H54 (cell line): ENCODE measurements at regions not wholly inside any gene's neighbourhood (a gene's known extent, or its start where the extent isn't known, plus 50 kb on each side); places are given as distances from the start of the nearest gene placed in this dataset.

Experiments used
- DNase-seq: peaks from one replicate; pipeline ENCODE4 v3.0.0; 2011; ENCODE audit warnings: low spot score, mixed read lengths; ENCODE audit not compliant: insufficient read length
- FAIRE-seq: peaks from 3 replicates; lab custom pipeline; 2011; peaks lifted over from hg19 to GRCh38; lab: Jason Lieb, UNC
- POLR2A ChIP-seq: IDR thresholded peaks from 2 replicates; pipeline ENCODE4 v1.6.1; 2011; ENCODE audit warnings: low read depth, mild to moderate bottlenecking, low read length

DNA sequence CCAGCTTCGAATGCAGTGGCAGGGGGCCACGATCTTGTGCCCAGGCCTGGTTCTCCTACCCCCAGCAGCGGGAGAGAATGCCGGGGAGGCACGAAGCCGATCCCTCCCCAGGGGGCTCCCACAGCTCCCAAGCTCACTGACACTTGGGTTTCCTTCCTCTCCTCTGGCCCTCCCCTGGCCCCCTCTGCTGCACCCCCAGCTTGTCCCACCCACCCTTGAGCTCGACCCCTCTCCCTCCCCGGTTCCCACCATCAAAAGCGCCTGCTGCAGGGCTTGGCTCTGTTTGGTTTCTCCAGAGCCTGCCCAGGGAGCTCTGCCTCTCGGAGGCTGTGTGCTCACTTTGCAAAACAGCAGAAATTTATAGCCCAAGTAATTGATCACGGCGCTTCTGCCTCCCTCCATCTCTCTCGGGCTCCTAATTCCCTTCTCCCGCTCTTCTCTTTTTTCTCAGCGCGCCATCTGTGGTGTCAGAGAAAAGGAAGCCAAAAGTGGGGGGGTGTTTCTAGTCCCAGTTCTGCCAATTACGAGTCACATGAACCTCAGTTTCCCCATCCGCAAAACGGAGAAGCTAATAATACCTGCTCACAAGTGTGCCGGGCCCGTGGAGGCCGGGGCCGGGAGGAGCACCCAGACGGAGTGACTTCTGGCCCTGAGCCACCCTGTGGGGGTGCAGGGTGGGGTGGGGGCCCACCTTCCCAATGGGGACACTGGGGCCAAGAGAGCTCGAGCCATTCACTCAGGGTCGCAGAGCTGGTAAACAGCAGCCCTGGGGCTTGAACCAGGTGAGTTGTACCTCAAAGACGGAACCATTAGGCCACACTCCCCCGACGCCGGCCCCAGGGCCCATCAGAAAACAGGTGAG is 141.2 kb upstream of the IER5L start:
- no peak for FAIRE-seq
- TF ChIP-seq POLR2A, result no peak
- DNase-seq, result no peak

DNA sequence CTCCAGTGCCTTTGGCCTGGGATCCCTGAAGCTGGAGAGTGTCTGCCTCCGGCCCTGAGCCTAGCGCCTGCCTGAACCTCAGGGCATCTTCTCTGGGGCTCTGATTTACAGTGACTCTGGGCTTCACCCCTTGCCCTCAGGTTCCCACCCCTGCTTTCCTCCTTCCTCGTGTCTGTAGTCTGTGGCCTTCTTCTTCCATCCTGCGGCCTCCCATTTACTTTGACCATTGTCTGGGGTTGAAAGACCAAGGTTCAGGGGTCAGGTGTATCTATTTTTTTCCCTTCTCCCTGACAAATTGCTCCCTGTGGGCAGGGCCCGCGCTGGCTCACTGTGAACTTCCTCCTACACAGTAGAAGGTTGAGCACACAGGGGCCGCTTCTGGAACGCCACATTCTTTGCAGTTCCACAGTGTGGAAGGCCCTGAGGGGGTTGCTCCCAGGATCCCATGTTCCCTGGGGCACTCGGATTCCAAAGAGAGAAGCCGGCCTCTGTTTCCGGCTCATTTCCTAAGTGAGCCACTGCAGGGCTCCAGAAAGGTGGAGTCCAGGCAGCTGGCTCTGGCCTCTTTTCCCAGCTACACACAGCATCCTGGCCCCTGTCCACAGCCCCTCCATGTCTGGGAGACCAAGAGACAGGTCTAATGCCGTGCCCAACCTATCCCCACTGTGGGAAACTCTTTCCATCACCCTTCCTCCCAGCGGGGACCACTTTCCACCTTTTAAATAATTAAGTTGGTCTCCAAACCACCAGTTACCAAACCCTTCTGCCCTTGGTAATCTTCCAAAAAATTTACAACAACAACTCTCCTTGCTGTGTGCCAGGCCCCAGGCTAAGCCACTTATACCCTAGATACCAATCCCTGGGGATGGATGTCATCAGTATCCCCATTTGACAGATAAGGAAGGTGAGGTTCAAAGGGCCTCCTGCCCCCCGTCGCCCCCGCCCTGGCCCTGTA is 140.3 kb upstream of the IER5L start:
- TF ChIP-seq POLR2A, result no peak
- DNase-seq, result no peak
- no peak for FAIRE-seq

DNA sequence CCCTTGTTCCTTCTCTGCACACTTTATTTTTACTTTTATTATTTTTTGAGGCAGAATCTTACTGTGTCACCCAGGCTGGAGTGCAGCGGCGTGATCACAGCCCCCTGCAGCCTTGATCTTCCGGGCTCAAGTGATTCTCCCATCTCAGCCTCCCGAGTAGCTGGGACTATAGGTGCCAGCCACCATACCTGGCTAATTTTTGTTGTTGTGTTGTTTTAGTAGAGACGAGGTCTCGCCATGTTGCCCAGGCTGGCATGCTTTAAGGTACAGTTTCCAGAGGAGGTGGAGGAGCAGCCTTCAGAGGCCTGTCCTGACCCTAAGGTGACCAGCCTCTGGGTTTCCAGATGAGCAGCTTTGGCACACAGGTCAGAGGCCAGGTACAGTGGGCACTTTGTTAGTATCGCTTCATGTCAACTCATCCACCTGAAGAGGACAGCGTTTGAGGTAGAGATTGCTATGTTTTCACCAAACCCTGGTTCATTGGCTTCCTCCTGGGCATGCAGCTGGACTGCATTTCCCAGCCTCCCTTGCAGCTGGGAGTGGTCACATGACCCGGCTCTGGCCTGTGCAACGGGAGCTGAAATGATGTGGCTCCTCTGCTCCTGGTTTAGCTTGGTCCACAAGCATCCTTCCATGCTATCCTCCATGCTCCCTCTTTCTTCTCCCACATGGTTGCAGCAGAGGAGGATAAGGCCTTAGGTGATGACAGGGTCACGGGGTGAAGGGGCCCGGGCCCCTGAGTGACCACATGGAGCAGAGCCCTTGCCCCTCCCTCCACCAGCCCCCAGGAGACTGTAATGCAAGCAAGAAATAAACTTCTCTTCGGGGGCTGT is 139.3 kb upstream of the IER5L start:
- DNase-seq, result no peak
- no peak for FAIRE-seq
- TF ChIP-seq POLR2A, result no peak

DNA sequence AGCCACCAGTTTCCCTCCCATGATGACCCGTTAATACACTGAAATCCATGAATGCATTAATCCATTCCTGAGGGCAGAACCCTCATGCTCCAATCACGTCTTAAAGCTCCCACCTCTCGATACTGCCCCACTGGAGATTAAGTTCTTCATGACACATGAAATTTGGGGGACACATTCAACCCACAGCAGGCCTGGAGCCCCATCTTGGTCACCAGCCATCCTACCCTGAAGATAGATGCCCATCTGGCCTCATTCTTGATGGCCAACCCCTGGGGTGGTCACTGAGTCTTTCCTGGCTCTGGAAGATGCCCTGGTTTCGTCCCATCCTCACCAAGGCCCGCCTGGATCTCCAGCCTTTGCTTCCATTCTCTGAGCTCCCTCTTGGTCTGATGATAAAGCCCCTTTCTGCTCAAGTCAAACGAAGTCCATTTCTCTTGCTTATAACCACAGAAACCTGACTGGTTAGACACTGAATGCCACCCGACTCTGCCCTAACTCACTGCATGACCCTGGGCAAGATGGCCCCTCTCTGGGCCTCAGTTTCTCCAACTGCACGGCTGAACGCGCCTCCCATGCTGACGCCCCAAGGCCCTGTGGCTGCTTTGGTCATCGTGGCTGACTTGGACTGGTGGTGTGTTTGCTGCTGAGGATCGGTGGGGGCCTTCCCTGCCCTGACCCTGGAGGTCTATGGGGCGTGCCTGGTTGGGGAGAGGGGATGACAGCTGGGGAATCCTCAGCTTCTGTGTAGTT is 138.4 kb upstream of the IER5L start:
- FAIRE-seq, result no peak

DNA sequence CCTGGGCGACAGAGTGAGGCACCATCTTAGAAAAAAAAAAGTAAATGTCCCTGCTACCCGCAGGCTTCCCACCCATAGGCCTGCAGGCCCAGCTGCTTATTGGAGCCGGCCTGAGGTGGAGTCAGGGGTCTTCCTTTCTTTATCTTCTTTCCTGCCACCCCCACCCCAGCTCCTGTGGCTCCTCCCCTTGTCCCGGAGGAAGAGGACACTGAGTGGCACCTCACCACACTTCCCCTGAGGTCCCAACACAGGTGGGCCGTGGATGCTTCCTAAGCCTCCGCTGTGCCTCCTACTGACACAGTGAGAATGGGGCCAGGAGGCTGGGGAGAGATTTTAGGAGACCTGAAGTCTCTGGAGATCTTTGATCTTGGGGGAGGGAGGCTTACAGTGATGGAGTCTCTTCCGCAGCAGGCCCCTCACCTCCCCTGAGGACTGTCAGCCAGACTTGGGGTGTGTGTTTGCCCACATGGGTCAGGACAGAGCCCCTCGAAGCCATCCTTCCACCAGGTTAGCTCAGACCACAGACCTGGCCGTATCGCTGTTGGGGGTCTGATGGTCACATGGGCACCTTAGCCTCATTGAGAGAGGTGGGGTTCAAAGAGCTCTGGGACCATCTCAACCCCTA is 135.4 kb upstream of the IER5L start:
- FAIRE-seq, result no peak

More for the DNA sequence above, 138.4 kb upstream of the IER5L start:
- TF ChIP-seq POLR2A, result no peak
- DNase-seq, result no peak

DNA sequence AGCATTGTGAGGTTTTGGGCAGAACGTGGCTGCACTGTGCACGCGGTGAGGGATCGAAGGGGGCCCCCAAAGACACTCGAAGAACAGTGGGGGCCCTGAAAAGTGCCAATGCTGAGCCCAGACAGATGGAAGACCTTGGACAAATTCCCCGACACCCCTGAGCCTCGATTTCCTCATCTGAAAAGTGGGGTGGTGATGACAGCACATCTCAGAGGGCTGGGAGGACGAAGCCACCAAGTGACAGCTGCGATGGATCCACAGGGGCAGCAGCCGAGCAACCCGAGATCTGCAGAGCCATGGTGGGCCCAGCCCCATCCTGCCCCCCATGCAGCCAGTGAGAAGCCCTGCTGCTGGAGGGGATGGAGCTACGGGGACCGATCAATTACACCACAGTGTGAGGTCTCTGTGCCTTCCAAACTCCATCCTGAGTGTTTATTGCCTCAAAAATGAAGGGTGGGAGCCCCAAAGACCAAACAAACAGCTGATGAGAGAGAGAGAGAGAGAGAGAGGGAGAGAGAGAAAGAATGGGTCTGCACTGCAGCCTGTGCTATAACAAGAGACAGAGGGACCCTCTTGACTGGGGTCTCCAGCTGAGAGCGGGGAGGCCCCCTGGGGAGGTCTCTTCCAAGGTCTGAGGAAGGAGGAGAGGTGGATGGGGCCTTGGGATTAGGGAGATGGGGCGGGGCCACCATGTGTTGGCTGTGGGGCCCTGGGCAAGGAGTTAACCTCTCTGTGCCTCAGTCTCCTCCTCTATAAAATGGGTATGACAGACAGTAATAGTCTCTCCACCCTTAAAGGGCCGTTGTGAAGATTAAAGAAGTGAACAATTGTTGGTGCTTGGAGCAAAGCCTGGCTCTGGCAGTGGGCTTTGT is 134.4 kb upstream of the IER5L start:
- TF ChIP-seq POLR2A, result no peak
- FAIRE-seq, result no peak
- no peak for DNase-seq

More for the DNA sequence above, 135.4 kb upstream of the IER5L start:
- TF ChIP-seq POLR2A, result no peak
- no peak for DNase-seq

DNA sequence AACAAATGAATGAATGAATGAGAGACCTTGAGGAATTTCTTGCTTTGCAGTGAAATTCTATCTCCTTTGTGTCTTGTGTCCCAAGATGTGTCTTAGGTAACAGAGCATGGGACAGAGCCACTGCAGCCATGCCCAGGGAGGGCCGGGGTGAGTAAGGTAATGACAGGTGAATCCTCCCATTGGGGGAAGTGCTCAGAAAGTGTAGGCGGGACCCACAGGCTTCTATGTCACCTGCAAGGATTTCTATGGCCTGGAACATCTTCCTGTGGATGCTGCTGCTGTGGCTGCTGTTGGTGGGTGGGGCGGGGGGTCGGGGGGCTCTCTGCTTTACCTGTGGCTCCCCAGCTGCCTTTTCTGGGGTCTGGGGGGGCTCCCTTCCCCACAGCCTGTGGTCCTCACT is 133.6 kb upstream of the IER5L start:
- FAIRE-seq, result no peak
- TF ChIP-seq POLR2A, result no peak
- no peak for DNase-seq

DNA sequence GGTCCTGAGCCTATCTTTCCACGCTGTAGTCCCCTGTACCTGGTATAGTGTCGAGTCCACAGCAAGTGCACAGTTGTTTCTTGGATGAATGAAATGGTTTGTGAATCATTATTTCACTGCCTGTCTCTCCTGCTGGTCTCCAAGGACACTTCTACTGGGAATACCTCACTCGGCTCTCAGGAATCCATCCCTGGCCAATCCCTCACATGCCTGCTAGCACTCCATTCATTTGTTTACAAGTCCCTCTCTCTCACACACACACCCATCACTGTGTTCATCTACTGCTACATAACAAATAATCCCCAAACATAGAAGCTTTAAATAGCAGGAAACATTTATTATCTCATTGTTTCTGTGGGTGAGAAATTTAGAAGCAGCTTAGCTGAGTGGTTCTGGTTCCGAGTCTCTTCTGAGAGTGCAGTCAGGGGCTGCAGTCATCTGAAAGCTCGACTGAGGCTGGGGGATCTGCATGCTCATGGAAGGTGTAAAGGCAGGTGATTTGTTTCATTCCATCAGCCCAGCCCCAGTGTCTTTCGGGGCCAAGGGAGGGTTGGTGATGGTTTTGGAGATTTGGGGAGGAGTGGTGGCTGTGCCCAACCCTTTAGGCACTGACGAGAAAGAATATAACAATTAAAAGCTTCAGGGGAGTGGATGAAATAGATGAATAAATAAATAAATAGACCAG is 132.7 kb upstream of the IER5L start:
- no peak for FAIRE-seq
- DNase-seq, result no peak
- TF ChIP-seq POLR2A, result no peak

DNA sequence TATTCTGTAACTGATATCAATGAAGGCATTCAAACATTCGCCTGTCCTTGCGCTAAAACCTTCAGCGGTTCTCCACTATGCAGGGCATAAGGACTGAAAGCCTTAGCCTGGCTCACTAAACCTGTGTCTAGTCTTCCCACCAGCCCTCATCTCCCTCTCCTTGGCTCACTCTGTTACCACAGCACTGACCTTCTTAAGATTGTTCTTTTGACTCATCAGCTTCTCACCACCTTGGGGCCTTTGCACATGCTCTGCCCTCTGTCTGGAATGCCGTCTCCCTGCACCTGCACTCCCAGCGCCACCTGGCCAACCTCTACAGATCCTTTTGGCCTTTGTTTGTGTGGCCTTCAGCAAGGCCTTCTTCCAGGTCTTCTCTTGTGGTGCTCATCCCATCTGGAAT is 131.8 kb upstream of the IER5L start:
- FAIRE-seq, result no peak
- DNase-seq, result no peak
- no peak for TF ChIP-seq POLR2A

DNA sequence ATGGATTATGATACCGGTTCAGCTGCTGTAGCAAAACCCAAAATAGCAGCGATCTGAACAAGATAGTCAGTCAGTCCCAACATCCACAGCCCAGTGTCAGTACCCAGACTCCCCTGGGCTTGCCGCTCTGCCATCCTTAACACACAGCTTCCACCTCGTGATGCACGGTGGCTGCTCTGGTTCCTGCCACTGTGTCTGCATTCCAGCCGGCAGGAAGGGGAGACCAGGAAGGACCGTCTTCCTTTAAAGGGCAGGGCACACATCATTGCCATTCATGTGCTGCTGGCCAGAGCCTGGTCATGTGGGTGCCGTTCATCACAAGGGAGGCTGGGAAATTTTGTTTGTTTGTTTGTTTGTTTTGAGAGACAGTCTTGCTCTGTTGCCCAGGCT is 131.0 kb upstream of the IER5L start:
- DNase-seq (no peak), FAIRE-seq (no peak)
- TF ChIP-seq POLR2A, result no peak
